ENCODE measurements at regions not wholly inside any gene's neighbourhood (a gene's known extent, or its start where the extent isn't known, plus 50 kb on each side); places are given as distances from the start of the nearest gene placed in this dataset.

DNA sequence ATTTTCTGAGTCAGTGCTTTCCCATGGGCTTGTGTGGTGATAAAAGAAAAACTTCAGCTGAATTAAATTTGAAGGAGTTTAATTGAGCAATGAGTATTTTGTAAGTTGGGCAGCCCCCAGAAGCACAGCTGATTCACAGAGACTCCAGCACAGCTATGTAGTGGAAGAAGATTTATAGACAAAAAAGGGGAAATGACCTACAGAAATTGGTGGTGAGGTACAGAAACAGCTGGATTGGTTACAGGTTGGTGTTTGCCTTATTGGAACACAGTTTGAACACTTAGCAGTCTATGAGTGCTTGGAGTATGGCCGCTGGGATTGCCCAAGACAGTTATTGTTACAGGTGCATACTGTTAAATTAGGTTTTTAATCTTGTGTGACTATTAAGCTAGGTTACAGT is 96.9 kb upstream of the PTPRK start:
- no peak for DNase-seq

DNA sequence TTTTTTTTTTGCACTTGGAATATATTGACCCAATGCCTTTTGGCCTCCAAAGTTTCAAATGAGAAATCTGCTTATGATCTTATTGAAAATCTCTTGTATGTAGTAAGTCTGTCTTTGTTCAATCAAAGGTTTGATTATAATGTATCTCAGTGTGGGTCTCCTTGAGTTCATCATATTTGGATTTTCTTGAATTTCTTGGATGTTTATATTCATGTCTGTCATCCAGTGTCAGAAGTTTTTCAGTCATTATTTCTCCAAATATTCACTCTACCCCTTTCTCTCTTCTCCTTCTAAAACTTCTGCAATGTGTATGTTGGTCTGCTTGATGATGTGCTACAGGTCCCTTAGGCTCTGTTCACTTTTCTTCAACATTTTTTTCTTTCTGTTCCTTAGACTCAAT is 95.9 kb upstream of the PTPRK start:
- no peaks in the 10 kb centered on the region for H3K36me3 ChIP-seq (replicated peaks in 1 of 2)
- H3K9me3 ChIP-seq (replicated peaks in 1 of 3) = no peaks in the 10 kb centered on the region
- no peak for DNase-seq
- no peaks in the 10 kb centered on the region for H3K4me1 ChIP-seq (replicated peaks in 1 of 2)
- no peak overlapping the region for H3K27ac ChIP-seq
- intact Hi-C loops (cut with DNase I) = no loop called here
- no peaks in the 10 kb centered on the region for H3K27me3 ChIP-seq
- no peak overlapping the region for H3K4me3 ChIP-seq
- TF ChIP-seq, protein P1, sequence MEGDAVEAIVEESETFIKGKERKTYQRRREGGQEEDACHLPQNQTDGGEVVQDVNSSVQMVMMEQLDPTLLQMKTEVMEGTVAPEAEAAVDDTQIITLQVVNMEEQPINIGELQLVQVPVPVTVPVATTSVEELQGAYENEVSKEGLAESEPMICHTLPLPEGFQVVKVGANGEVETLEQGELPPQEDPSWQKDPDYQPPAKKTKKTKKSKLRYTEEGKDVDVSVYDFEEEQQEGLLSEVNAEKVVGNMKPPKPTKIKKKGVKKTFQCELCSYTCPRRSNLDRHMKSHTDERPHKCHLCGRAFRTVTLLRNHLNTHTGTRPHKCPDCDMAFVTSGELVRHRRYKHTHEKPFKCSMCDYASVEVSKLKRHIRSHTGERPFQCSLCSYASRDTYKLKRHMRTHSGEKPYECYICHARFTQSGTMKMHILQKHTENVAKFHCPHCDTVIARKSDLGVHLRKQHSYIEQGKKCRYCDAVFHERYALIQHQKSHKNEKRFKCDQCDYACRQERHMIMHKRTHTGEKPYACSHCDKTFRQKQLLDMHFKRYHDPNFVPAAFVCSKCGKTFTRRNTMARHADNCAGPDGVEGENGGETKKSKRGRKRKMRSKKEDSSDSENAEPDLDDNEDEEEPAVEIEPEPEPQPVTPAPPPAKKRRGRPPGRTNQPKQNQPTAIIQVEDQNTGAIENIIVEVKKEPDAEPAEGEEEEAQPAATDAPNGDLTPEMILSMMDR (IDR thresholded peaks at IDR 0.05) = no peak
- no peak for TF ChIP-seq POLR2A (IDR thresholded peaks at IDR 0.05)

More for the DNA sequence above, 96.9 kb upstream of the PTPRK start:
- Histone ChIP-seq H3K9me3 (replicated peaks in 1 of 3) (no peaks in the 10 kb centered on the region), H3K27ac (no peak overlapping the region), H3K4me3 (no peak overlapping the region), H3K36me3 (replicated peaks in 1 of 2) (no peaks in the 10 kb centered on the region), H3K4me1 (replicated peaks in 1 of 2) (no peaks in the 10 kb centered on the region), H3K27me3 (no peaks in the 10 kb centered on the region)
- intact Hi-C loops (cut with DNase I) = no loop called here
- WGBS, 4 donors = 68 to 93% (median 85%) methylated on average over 1 of the region's 1 CpG
- TF ChIP-seq, protein P1 (IDR thresholded peaks at IDR 0.05) = no peak
- TF ChIP-seq POLR2A (IDR thresholded peaks at IDR 0.05) = no peak

DNA sequence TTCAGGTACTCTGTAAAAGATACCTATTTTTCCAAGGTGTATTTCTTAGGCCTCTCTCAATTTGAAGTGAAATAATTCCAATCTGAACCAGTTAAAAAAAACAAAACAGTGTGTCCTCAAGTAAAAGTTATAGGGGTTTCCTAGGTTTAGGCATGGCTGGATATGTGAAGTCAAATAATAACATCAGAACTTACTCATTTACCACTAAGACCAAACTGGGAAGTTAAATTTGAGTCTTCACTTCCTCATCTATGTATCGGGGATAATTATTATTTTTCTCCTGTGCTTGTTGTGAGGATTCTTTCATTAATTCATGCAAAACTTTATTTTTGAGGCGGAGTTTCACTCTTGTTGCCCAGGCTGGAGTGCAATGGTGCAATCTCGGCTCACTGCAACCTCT is 86.2 kb upstream of the PTPRK start:
- DNase-seq = no peak
- H3K4me1 ChIP-seq (replicated peaks in 1 of 2) = no peaks in the 10 kb centered on the region
- H3K4me3 ChIP-seq = no peak overlapping the region
- no peak overlapping the region for H3K27ac ChIP-seq
- WGBS, 4 donors = 79 to 93% (median 81%) methylated on average over 3 of the region's 3 CpGs
- intact Hi-C loops (cut with DNase I) = no loop called here
- H3K9me3 ChIP-seq (replicated peaks in 1 of 3) = no peaks in the 10 kb centered on the region
- TF ChIP-seq, protein P1 (IDR thresholded peaks at IDR 0.05) = no peak
- no peak for TF ChIP-seq POLR2A (IDR thresholded peaks at IDR 0.05)
- no peaks in the 10 kb centered on the region for H3K27me3 ChIP-seq
- no peaks in the 10 kb centered on the region for H3K36me3 ChIP-seq (replicated peaks in 1 of 2)

DNA sequence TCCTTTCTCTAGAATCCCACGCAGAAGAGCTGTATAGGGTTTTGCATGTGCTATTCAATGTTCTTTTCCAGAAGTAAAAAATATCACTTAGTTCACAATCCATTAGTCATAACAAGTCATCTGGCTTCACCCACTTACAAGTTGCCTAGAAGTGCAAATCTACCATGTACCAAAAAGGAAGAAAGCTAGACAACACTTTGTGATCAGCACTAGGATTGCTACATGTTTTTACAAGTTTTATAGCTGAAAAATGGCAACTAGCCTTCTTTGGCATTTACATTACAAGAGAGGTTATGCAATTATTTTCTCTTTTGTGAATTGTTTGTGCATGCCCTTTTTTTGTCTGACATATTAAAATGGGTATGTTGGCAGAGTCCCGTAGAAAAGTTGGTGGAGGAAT is 85.6 kb upstream of the PTPRK start:
- no peak for TF ChIP-seq POLR2A (IDR thresholded peaks at IDR 0.05)
- TF ChIP-seq, protein P1 (IDR thresholded peaks at IDR 0.05) = no peak
- Histone ChIP-seq H3K4me1 (replicated peaks in 1 of 2) (no peaks in the 10 kb centered on the region), H3K36me3 (replicated peaks in 1 of 2) (no peaks in the 10 kb centered on the region), H3K9me3 (replicated peaks in 1 of 3) (no peaks in the 10 kb centered on the region), H3K4me3 (no peak overlapping the region), H3K27ac (no peak overlapping the region), H3K27me3 (no peaks in the 10 kb centered on the region)
- WGBS, 4 donors = 75 to 86% (median 77%) methylated on average over 2 of the region's 2 CpGs
- no peak for DNase-seq
- intact Hi-C loops (cut with DNase I) = no loop called here
